H1 (cell line): ENCODE measurements at regions not wholly inside any gene's neighbourhood (a gene's known extent, or its start where the extent isn't known, plus 50 kb on each side); places are given as distances from the start of the nearest gene placed in this dataset.

Experiments used
- ATF3 ChIP-seq: IDR thresholded peaks from 2 replicates; pipeline ENCODE4 v1.6.1; 2011; ENCODE audit warnings: low read depth, mild to moderate bottlenecking, low read length; ENCODE audit not compliant: insufficient read depth

- TF ChIP-seq ATF3 = no peak
Observed at GRCh38 chr4:179437962-179438361, 1995.7 kb upstream of the AGA start (continued).
